H9 (cell line): ENCODE measurements at regions not wholly inside any gene's neighbourhood (a gene's known extent, or its start where the extent isn't known, plus 50 kb on each side); places are given as distances from the start of the nearest gene placed in this dataset.

Experiments used
- DNase-seq: peaks from one replicate; pipeline ENCODE4 v3.0.0-alpha.2; 2017
- H2AFZ ChIP-seq: one replicate; pipeline ENCODE4 v1.6.1; 2013; ENCODE audit warnings: mild to moderate bottlenecking, low read length, control low read depth, moderate library complexity
- H2AK5ac ChIP-seq: 2 replicates; pipeline ENCODE4 v1.6.1; 2013; ENCODE audit warnings: low read length, control low read depth, mixed read lengths; ENCODE audit not compliant: insufficient read length
- H2BK120ac ChIP-seq: one replicate; pipeline ENCODE4 v1.6.1; 2013; ENCODE audit warnings: low read depth, mild to moderate bottlenecking, low read length, control low read depth, inconsistent platforms; ENCODE audit not compliant: poor library complexity, severe bottlenecking
- H2BK12ac ChIP-seq: 2 replicates; pipeline ENCODE4 v1.6.1; 2013; ENCODE audit warnings: low read length, control low read depth, mixed read lengths, low read depth; ENCODE audit not compliant: insufficient read length
- H2BK15ac ChIP-seq: 2 replicates; pipeline ENCODE4 v1.6.1; 2013; ENCODE audit warnings: low read depth, low read length, control low read depth
- H2BK20ac ChIP-seq: one replicate; pipeline ENCODE4 v1.6.1; 2013; ENCODE audit warnings: low read depth, mild to moderate bottlenecking, low read length, control low read depth, inconsistent platforms; ENCODE audit not compliant: poor library complexity, severe bottlenecking
- H2BK5ac ChIP-seq: 2 replicates; pipeline ENCODE4 v1.6.1; 2013; ENCODE audit warnings: low read length, control low read depth, mixed read lengths; ENCODE audit not compliant: insufficient read length
- H3K14ac ChIP-seq: 2 replicates; pipeline ENCODE4 v1.6.1; 2013; ENCODE audit warnings: low read length, control low read depth; ENCODE audit not compliant: insufficient read depth
- H3K18ac ChIP-seq: 2 replicates; pipeline ENCODE4 v1.6.1; 2013; ENCODE audit warnings: low read depth, mild to moderate bottlenecking, mixed read lengths, low read length, control low read depth; ENCODE audit not compliant: insufficient read length
- H3K23ac ChIP-seq: 2 replicates; pipeline ENCODE4 v1.6.1; 2013; ENCODE audit warnings: low read length, control low read depth, mixed read lengths, low read depth; ENCODE audit not compliant: insufficient read length
- H3K23me2 ChIP-seq: 2 replicates; pipeline ENCODE4 v1.6.1; 2013; ENCODE audit warnings: low read depth, mild to moderate bottlenecking, mixed read lengths, low read length, control low read depth; ENCODE audit not compliant: insufficient read length, poor library complexity, severe bottlenecking
- H3K27ac ChIP-seq: 2 replicates; pipeline ENCODE4 v1.5.1; 2013; ENCODE audit warnings: low read length, control low read depth, mixed read lengths, low read depth; ENCODE audit not compliant: insufficient read length
- H3K27me3 ChIP-seq: 2 replicates; pipeline ENCODE4 v1.6.1; 2013; ENCODE audit warnings: low read length, control low read depth, inconsistent platforms; ENCODE audit not compliant: insufficient read depth
- H3K4ac ChIP-seq: 2 replicates; pipeline ENCODE4 v1.6.1; 2013; ENCODE audit warnings: low read depth, mild to moderate bottlenecking, control low read depth, inconsistent platforms, low read length, moderate library complexity
- H3K4me1 ChIP-seq: 2 replicates; pipeline ENCODE4 v1.6.1; 2013; ENCODE audit warnings: low read length, control low read depth, inconsistent platforms; ENCODE audit not compliant: insufficient read depth
- H3K4me2 ChIP-seq: 2 replicates; pipeline ENCODE4 v1.6.1; 2013; ENCODE audit warnings: low read length, control low read depth, mixed read lengths; ENCODE audit not compliant: insufficient read length, insufficient read depth
- H3K56ac ChIP-seq: 2 replicates; pipeline ENCODE4 v1.6.1; 2013; ENCODE audit warnings: low read depth, mild to moderate bottlenecking, mixed read lengths, low read length, control low read depth; ENCODE audit not compliant: insufficient read length
- H3K79me1 ChIP-seq: 2 replicates; pipeline ENCODE4 v1.6.1; 2013; ENCODE audit warnings: low read depth, mild to moderate bottlenecking, moderate library complexity, low read length, control low read depth, inconsistent platforms; ENCODE audit not compliant: insufficient read depth, poor library complexity, severe bottlenecking
- H3K79me2 ChIP-seq: 2 replicates; pipeline ENCODE4 v1.6.1; 2013; ENCODE audit warnings: low read length, control low read depth, inconsistent platforms; ENCODE audit not compliant: insufficient read depth
- H3K9ac ChIP-seq: 2 replicates; pipeline ENCODE4 v1.6.1; 2013; ENCODE audit warnings: low read length, control low read depth, mixed read lengths; ENCODE audit not compliant: insufficient read length; ENCODE audit errors: extremely low read depth
- H3K9me3 ChIP-seq: one replicate; pipeline ENCODE4 v1.6.1; 2013; ENCODE audit warnings: low read depth, low read length, inconsistent platforms; ENCODE audit not compliant: control insufficient read depth
- H3T11ph ChIP-seq: one replicate; pipeline ENCODE4 v1.6.1; 2013; ENCODE audit warnings: mild to moderate bottlenecking, low read length, control low read depth, inconsistent platforms
- H4K20me1 ChIP-seq: one replicate; pipeline ENCODE4 v1.6.1; 2013; ENCODE audit not compliant: control insufficient read depth, insufficient read length, insufficient read depth
- H4K5ac ChIP-seq: 2 replicates; pipeline ENCODE4 v1.6.1; 2013; ENCODE audit warnings: low read depth, mild to moderate bottlenecking, mixed read lengths, low read length, control low read depth; ENCODE audit not compliant: insufficient read length
- H4K8ac ChIP-seq: replicated peaks from 2 replicates; pipeline ENCODE4 v1.6.1; 2013; ENCODE audit warnings: low read length, control low read depth, mixed read lengths, low read depth; ENCODE audit not compliant: insufficient read length
- H4K91ac ChIP-seq: 2 replicates; pipeline ENCODE4 v1.6.1; 2013; ENCODE audit warnings: low read depth, mild to moderate bottlenecking, moderate library complexity, mixed read lengths, low read length, control low read depth; ENCODE audit not compliant: insufficient read length
- H3K27ac Mint-ChIP-seq, 3 experiments: 2 replicates in 2 of 3; 3 replicates in 1 of 3; pipeline ENCODE4 v1.8.0; 2020 to 2021; ENCODE audit warnings: mixed read lengths in 3 of 3, mild to moderate bottlenecking in 1 of 3, moderate library complexity in 1 of 3
- H3K27me3 Mint-ChIP-seq: 2 replicates; pipeline ENCODE4 v1.8.0; 2021; ENCODE audit warnings: low read depth, mild to moderate bottlenecking, moderate library complexity, mixed read lengths
- H3K36me3 Mint-ChIP-seq, 3 experiments: 2 replicates in 2 of 3; 3 replicates in 1 of 3; pipeline ENCODE4 v1.8.0; 2020 to 2021; ENCODE audit warnings: low read depth in 3 of 3, mixed read lengths in 3 of 3; ENCODE audit not compliant: insufficient read depth in 1 of 3
- H3K4me1 Mint-ChIP-seq, 2 experiments: 2 replicates each; pipeline ENCODE4 v1.8.0; 2020; ENCODE audit warnings: mixed read lengths in 2 of 2
- H3K4me3 Mint-ChIP-seq, 2 experiments: 2 replicates in 1 of 2; 3 replicates in 1 of 2; pipeline ENCODE4 v1.8.0; 2020 to 2021; ENCODE audit warnings: mild to moderate bottlenecking in 2 of 2, mixed read lengths in 2 of 2, moderate library complexity in 1 of 2
- H3K9me3 Mint-ChIP-seq, 2 experiments: 2 replicates in 1 of 2; 3 replicates in 1 of 2; pipeline ENCODE4 v1.8.0; 2020; ENCODE audit warnings: mild to moderate bottlenecking in 2 of 2, mixed read lengths in 2 of 2, moderate library complexity in 1 of 2
- WGBS: extraction: QIAGEN DNeasy Blood & Tissue Kit; methylation state at CpG from one replicate; pipeline ENCODE4 v1.1.7; 2013; ENCODE audit warnings: missing lambda C conversion rate, low lambda C conversion rate, mixed read lengths; ENCODE audit not compliant: insufficient read length; ENCODE audit errors: extremely low coverage; 5-methylcytosine and 5-hydroxymethylcytosine counted together
- TF ChIP-seq, protein P1 (sequence below): fragments of 200-600 bp; sonication (generic); conservative IDR thresholded peaks from 3 replicates; pipeline ENCODE4 v1.8.0; 2021; ENCODE audit warnings: antibody characterized with exemption, mild to moderate bottlenecking

DNA sequence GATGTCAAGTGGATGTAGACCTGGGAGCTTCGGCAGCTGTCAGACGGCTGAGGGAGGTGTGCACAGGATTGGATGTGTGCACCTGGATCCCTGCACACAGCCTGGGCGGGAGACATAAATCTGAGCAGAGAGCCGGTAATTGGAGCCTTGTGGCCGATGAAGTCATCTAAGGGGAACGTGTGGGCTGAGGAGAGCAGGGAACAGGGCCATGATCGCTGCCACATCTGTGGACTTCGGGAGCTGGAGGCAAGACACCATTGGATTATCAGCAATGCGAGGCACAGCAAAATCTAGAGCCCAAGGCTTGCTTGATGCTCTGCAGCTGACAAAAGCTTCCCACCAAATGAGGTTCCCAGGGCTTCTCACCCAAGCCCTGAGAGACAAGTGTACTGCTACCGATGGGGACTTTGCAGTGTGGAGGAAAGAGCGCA is 147.7 kb downstream of the PTPN20 start:
- H3K27ac Mint-ChIP-seq = no peak overlapping the region; a peak in 1 of 7 replicates

More for the DNA sequence above, 147.7 kb downstream of the PTPN20 start:
- Histone ChIP-seq H4K20me1 (no peaks in the 10 kb centered on the region), H3K4me2 (no peak overlapping the region), H2AK5ac (no peak overlapping the region), H2BK15ac (no peak overlapping the region), H3T11ph (no peak overlapping the region), H4K91ac (no peak overlapping the region), H3K9ac (no peak overlapping the region), H3K23me2 (no peaks in the 10 kb centered on the region), H3K23ac (no peak overlapping the region), H3K4me1 (no peaks in the 10 kb centered on the region), H3K9me3 (no peaks in the 10 kb centered on the region), H3K4ac (no peak overlapping the region), H3K27ac (no peak overlapping the region), H2BK5ac (no peak overlapping the region), H3K79me1 (no peaks in the 10 kb centered on the region), H2BK120ac (no peak overlapping the region), H4K5ac (no peak overlapping the region), H3K18ac (no peak overlapping the region), H3K14ac (no peak overlapping the region), H3K79me2 (no peaks in the 10 kb centered on the region), H2BK20ac (no peak overlapping the region), H2AFZ (no peak overlapping the region), H2BK12ac (no peak overlapping the region), H3K27me3 (no peaks in the 10 kb centered on the region), H4K8ac (no peak overlapping the region), H3K56ac (no peak overlapping the region)
- Mint-ChIP-seq H3K4me1 (no peaks in the 10 kb centered on the region), H3K9me3 (peaks cover 0 to 3% of the 10 kb centered on the region in 2 experiments; a peak in 1 of 5 replicates), H3K36me3 (no peaks in the 10 kb centered on the region), H3K4me3 (no peak overlapping the region), H3K27me3 (peaks cover 13% of the 10 kb centered on the region)
- no CpG with 5 or more reads among the region's 11 CpGs for WGBS
- TF ChIP-seq, protein P1, sequence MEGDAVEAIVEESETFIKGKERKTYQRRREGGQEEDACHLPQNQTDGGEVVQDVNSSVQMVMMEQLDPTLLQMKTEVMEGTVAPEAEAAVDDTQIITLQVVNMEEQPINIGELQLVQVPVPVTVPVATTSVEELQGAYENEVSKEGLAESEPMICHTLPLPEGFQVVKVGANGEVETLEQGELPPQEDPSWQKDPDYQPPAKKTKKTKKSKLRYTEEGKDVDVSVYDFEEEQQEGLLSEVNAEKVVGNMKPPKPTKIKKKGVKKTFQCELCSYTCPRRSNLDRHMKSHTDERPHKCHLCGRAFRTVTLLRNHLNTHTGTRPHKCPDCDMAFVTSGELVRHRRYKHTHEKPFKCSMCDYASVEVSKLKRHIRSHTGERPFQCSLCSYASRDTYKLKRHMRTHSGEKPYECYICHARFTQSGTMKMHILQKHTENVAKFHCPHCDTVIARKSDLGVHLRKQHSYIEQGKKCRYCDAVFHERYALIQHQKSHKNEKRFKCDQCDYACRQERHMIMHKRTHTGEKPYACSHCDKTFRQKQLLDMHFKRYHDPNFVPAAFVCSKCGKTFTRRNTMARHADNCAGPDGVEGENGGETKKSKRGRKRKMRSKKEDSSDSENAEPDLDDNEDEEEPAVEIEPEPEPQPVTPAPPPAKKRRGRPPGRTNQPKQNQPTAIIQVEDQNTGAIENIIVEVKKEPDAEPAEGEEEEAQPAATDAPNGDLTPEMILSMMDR = no peak
- DNase-seq = no peak
